ENCODE measurements at regions not wholly inside any gene's neighbourhood (a gene's known extent, or its start where the extent isn't known, plus 50 kb on each side); places are given as distances from the start of the nearest gene placed in this dataset.
"Not testable (repeated sequence)": the region's sequence is repeated elsewhere in the genome, so short reads cannot be mapped to it uniquely, and the experiment has no call there.

- H3K27me3 ChIP-seq (ENCODE audit: insufficient read depth, insufficient read length) = peaks cover under 1% of the 10 kb centered on the region
- H3K9ac ChIP-seq (ENCODE audit: insufficient read length, low read depth) = no peak overlapping the region
- peaks cover 31% of the 10 kb centered on the region for H3K9me3 ChIP-seq (ENCODE audit: insufficient read depth, low read length)
- peak; percentile 44 for DNase-seq (ENCODE audit: low read depth, low spot score)
- H3K36me3 ChIP-seq (ENCODE audit: insufficient read depth, insufficient read length, low read length) = no peaks in the 10 kb centered on the region
- H3K4me3 ChIP-seq (ENCODE audit: insufficient read length, low read depth) = no peak overlapping the region
- peaks cover 2% of the 10 kb centered on the region for H3K4me1 ChIP-seq (ENCODE audit: insufficient read depth, insufficient read length)
- TF ChIP-seq YY1 (IDR thresholded peaks at IDR 0.05; ENCODE audit: insufficient read depth, insufficient read length) = no peak
Observed at GRCh38 chr9:38172586-38172985, 103.6 kb upstream of the SHB start.

DNA sequence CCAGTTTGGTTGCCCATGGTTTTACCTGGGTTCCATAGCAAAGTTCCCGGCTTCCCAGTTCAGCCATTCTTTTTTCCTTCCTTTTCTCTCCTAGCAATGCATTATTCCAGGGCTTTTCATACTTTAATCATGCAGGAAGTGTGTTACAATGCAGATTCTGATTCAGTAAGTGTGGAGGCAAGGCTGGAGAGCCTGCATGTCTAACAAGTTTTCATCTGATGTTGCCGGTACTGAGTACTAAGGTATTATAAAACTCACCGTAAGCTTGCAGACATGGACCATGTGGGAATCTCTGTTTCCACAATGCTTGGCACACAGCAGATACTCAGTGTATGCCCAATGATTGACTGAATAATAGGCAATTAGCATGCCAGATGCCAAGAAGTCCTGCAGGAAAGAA, 102.9 kb upstream of the SHB start:
- peaks cover 2% of the 10 kb centered on the region for H3K4me1 ChIP-seq (ENCODE audit: insufficient read depth, insufficient read length)
- H3K9ac ChIP-seq (ENCODE audit: insufficient read length, low read depth) = no peak overlapping the region
- no peaks in the 10 kb centered on the region for H3K36me3 ChIP-seq (ENCODE audit: insufficient read depth, insufficient read length, low read length)
- H3K27me3 ChIP-seq (ENCODE audit: insufficient read depth, insufficient read length) = peaks cover 6% of the 10 kb centered on the region
- DNase-seq (ENCODE audit: low read depth, low spot score) = no peak
- H3K9me3 ChIP-seq (ENCODE audit: insufficient read depth, low read length) = peaks cover 31% of the 10 kb centered on the region
- H3K4me3 ChIP-seq (ENCODE audit: insufficient read length, low read depth) = no peak overlapping the region
- TF ChIP-seq ZNF274 (IDR thresholded peaks at IDR 0.05; ENCODE audit: low read depth, low read length) (no peak), SUZ12 (IDR thresholded peaks at IDR 0.05; ENCODE audit: extremely low read depth, insufficient read depth, insufficient read length) (no peak), YY1 (IDR thresholded peaks at IDR 0.05; ENCODE audit: insufficient read depth, insufficient read length) (no peak)

GRCh38 chr9:38171538-38171884, 102.5 kb upstream of the SHB start:
- Histone ChIP-seq H3K36me3 (ENCODE audit: insufficient read depth, insufficient read length, low read length) (no peaks in the 10 kb centered on the region), H3K4me1 (ENCODE audit: insufficient read depth, insufficient read length) (peaks cover 2% of the 10 kb centered on the region), H3K4me3 (ENCODE audit: insufficient read length, low read depth) (no peak overlapping the region), H3K27me3 (ENCODE audit: insufficient read depth, insufficient read length) (peaks cover 10% of the 10 kb centered on the region), H3K9me3 (ENCODE audit: insufficient read depth, low read length) (peaks cover 31% of the 10 kb centered on the region), H3K9ac (ENCODE audit: insufficient read length, low read depth) (no peak overlapping the region)
- TF ChIP-seq ZNF274 (IDR thresholded peaks at IDR 0.05; ENCODE audit: low read depth, low read length) (no peak), SUZ12 (IDR thresholded peaks at IDR 0.05; ENCODE audit: extremely low read depth, insufficient read depth, insufficient read length) (no peak), YY1 (IDR thresholded peaks at IDR 0.05; ENCODE audit: insufficient read depth, insufficient read length) (no peak)
- DNase-seq (ENCODE audit: low read depth, low spot score) = no peak

DNA sequence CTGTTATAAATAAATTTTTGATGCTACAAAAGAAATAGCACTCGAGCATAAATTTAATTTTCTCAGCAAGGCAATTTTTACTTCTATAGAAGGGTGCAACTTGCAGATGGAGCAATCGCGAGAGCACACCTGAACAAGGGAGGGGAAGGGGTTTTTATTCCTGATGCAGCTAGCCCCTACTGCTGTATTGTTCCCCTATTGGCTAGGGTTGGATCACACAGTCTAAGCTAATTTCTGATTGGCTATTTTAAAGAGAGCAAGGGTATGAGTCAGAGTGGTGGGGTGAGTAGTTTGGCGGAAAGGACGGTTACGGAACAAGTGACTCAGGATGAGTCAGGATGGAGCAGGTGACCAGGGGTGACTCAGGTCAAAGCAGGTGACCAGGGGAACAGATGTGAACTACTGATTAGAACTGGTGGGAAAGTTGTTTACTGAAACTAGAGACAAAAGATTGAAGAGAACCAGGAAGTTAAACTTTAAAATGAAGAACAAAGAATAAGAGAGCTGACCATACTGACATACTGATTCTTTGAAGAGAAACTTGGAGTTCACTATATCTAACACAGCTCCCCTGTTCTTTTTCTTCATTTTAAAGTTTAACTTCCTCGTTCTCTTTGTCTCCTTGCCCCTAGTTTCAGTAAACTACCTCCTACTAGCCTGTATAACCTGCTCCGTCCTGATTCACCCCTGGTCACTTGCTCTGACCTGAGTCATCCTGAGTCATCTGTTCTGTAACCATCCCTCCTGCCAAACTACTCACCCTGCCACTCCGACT, 101.9 kb upstream of the SHB start:
- Histone ChIP-seq H3K27me3 (ENCODE audit: insufficient read depth, insufficient read length) (peaks cover 10% of the 10 kb centered on the region), H3K9me3 (ENCODE audit: insufficient read depth, low read length) (peaks cover 31% of the 10 kb centered on the region)
- H3K4me1 ChIP-seq (ENCODE audit: insufficient read depth, insufficient read length); H3K9ac ChIP-seq (ENCODE audit: insufficient read length, low read depth); H3K4me3 ChIP-seq (ENCODE audit: insufficient read length, low read depth); DNase-seq (ENCODE audit: low read depth, low spot score); H3K36me3 ChIP-seq (ENCODE audit: insufficient read depth, insufficient read length, low read length): not testable (repeated sequence)

GRCh38 chr9:38170155-38170554, 101.1 kb upstream of the SHB start:
- H3K36me3 ChIP-seq (ENCODE audit: insufficient read depth, insufficient read length, low read length); H3K9ac ChIP-seq (ENCODE audit: insufficient read length, low read depth); H3K4me3 ChIP-seq (ENCODE audit: insufficient read length, low read depth); H3K4me1 ChIP-seq (ENCODE audit: insufficient read depth, insufficient read length); DNase-seq (ENCODE audit: low read depth, low spot score): not testable (repeated sequence)
- H3K9me3 ChIP-seq (ENCODE audit: insufficient read depth, low read length) = peaks cover 31% of the 10 kb centered on the region
- peaks cover 10% of the 10 kb centered on the region for H3K27me3 ChIP-seq (ENCODE audit: insufficient read depth, insufficient read length)

DNA sequence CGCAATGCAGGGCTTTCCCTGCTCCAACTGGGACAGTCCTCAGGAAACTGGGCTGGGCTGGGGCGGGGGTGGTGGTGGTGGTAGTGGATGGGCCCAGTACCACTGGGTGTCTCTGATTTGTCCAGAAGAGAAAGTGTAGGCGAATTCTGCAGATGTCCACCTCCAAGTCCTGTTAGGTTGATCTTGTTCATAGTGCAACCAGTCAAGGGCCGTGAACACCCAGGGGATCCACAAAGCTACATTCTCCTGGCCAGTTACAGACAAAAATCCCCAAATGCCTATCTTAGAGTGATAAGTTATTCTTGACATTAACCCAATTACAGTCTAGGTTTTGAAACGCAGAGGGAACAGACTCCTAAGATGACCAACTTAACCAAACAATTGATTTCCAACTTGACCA, 97.5 kb upstream of the SHB start:
- DNase-seq (ENCODE audit: low read depth, low spot score) = no peak
- Histone ChIP-seq H3K9ac (ENCODE audit: insufficient read length, low read depth) (no peak overlapping the region), H3K4me1 (ENCODE audit: insufficient read depth, insufficient read length) (no peaks in the 10 kb centered on the region), H3K4me3 (ENCODE audit: insufficient read length, low read depth) (no peak overlapping the region), H3K36me3 (ENCODE audit: insufficient read depth, insufficient read length, low read length) (no peaks in the 10 kb centered on the region), H3K9me3 (ENCODE audit: insufficient read depth, low read length) (peaks cover 23% of the 10 kb centered on the region), H3K27me3 (ENCODE audit: insufficient read depth, insufficient read length) (peaks cover 21% of the 10 kb centered on the region)
- TF ChIP-seq YY1 (IDR thresholded peaks at IDR 0.05; ENCODE audit: insufficient read depth, insufficient read length) (no peak), ZNF274 (IDR thresholded peaks at IDR 0.05; ENCODE audit: low read depth, low read length) (no peak), SUZ12 (IDR thresholded peaks at IDR 0.05; ENCODE audit: extremely low read depth, insufficient read depth, insufficient read length) (no peak)

- DNase-seq (ENCODE audit: low read depth, low spot score) = no peak
- H3K4me1 ChIP-seq (ENCODE audit: insufficient read depth, insufficient read length) = no peaks in the 10 kb centered on the region
- H3K27me3 ChIP-seq (ENCODE audit: insufficient read depth, insufficient read length) = peaks cover 21% of the 10 kb centered on the region
- no peak overlapping the region for H3K4me3 ChIP-seq (ENCODE audit: insufficient read length, low read depth)
- H3K9me3 ChIP-seq (ENCODE audit: insufficient read depth, low read length) = peaks cover 6% of the 10 kb centered on the region
- no peak overlapping the region for H3K9ac ChIP-seq (ENCODE audit: insufficient read length, low read depth)
- TF ChIP-seq YY1 (IDR thresholded peaks at IDR 0.05; ENCODE audit: insufficient read depth, insufficient read length) = no peak
- no peak for TF ChIP-seq ZNF274 (IDR thresholded peaks at IDR 0.05; ENCODE audit: low read depth, low read length)
- no peak for TF ChIP-seq SUZ12 (IDR thresholded peaks at IDR 0.05; ENCODE audit: extremely low read depth, insufficient read depth, insufficient read length)
- H3K36me3 ChIP-seq (ENCODE audit: insufficient read depth, insufficient read length, low read length) = no peaks in the 10 kb centered on the region
Observed at GRCh38 chr9:38164659-38165221, 95.7 kb upstream of the SHB start.

DNA sequence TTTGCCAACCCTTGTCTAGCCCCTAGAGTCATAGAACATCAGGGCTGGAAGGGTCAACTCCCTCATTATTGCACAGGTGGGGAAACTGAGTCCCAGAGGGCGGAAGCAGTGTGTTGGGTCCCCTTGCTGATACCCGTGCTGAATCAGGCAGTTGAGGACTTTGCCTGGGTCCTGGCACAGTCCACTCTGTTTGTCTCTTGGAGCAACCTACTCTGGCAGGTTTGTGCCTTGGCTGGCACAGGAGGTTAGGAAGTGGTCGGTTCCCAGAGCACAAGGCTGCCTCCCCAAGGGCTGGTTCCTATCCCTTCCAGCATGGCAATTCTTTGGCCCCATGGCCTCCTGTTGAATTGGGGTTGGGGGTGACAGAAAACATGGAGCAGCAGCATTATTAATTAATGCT, 94.5 kb upstream of the SHB start:
- Histone ChIP-seq H3K4me1 (ENCODE audit: insufficient read depth, insufficient read length) (no peaks in the 10 kb centered on the region), H3K36me3 (ENCODE audit: insufficient read depth, insufficient read length, low read length) (no peaks in the 10 kb centered on the region), H3K9me3 (ENCODE audit: insufficient read depth, low read length) (no peaks in the 10 kb centered on the region), H3K27me3 (ENCODE audit: insufficient read depth, insufficient read length) (peaks cover 21% of the 10 kb centered on the region), H3K4me3 (ENCODE audit: insufficient read length, low read depth) (no peak overlapping the region), H3K9ac (ENCODE audit: insufficient read length, low read depth) (no peak overlapping the region)
- no peak for DNase-seq (ENCODE audit: low read depth, low spot score)
- TF ChIP-seq YY1 (IDR thresholded peaks at IDR 0.05; ENCODE audit: insufficient read depth, insufficient read length) = no peak
- no peak for TF ChIP-seq SUZ12 (IDR thresholded peaks at IDR 0.05; ENCODE audit: extremely low read depth, insufficient read depth, insufficient read length)
- no peak for TF ChIP-seq ZNF274 (IDR thresholded peaks at IDR 0.05; ENCODE audit: low read depth, low read length)
